Epithelial cell of esophagus (primary cell): ENCODE measurements at regions not wholly inside any gene's neighbourhood (a gene's known extent, or its start where the extent isn't known, plus 50 kb on each side); places are given as distances from the start of the nearest gene placed in this dataset.

Experiments used
- DNase-seq: peaks from one replicate; pipeline ENCODE4 v3.0.0; 2010; ENCODE audit warnings: low read depth
- H3K4me3 ChIP-seq: 2 replicates; pipeline ENCODE4 v1.5.1; 2011; ENCODE audit warnings: mild to moderate bottlenecking, low read length, control low read depth
- TF ChIP-seq, protein P1 (sequence below): IDR thresholded peaks from 2 replicates; pipeline ENCODE4 v1.5.1; 2011; ENCODE audit warnings: low read depth, mild to moderate bottlenecking, low read length, control low read depth, inconsistent platforms; ENCODE audit not compliant: insufficient read depth; ENCODE audit errors: missing control alignments

DNA sequence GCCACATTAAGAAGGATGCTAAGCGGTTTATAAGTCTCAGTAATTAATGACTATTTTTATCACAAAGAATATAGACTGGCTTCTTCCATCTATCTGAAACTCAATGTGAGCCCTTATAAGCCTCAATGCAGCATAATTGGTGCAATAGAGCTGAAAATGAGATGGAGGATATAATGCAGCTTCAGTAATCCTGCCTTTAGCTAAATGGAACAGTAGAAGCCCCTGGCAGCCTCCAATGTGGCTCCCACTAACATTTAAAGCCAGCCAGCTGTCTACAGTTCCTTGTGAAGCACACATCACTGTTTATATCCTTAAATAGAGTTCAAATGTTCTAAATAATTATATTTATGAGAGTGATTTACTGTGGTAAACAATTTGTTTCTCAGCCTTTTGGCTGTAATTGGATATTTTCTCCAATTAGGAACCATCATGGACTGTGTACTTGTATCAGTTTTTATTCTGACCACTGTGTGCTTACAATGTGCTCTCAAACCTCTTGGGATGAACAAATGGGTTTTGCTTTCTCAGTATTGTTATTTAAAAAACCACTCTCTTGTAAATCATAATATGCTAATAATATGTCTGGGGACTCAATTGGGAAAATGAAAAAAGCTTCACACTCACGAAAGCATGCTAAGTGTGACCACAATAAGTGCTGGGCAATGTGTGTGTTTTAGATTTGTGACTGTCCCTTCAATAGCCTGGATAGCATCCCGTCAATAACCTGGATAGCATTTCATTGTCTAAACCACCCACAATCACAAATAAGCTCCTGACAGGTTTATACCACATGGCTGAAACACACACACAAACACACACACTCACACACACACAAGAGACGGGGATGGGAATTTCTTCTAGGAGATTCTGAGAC is 366.6 kb downstream of the GBE1 start:
- no peak overlapping the region for H3K4me3 ChIP-seq
- DNase-seq, result no peak
- TF ChIP-seq, protein P1, sequence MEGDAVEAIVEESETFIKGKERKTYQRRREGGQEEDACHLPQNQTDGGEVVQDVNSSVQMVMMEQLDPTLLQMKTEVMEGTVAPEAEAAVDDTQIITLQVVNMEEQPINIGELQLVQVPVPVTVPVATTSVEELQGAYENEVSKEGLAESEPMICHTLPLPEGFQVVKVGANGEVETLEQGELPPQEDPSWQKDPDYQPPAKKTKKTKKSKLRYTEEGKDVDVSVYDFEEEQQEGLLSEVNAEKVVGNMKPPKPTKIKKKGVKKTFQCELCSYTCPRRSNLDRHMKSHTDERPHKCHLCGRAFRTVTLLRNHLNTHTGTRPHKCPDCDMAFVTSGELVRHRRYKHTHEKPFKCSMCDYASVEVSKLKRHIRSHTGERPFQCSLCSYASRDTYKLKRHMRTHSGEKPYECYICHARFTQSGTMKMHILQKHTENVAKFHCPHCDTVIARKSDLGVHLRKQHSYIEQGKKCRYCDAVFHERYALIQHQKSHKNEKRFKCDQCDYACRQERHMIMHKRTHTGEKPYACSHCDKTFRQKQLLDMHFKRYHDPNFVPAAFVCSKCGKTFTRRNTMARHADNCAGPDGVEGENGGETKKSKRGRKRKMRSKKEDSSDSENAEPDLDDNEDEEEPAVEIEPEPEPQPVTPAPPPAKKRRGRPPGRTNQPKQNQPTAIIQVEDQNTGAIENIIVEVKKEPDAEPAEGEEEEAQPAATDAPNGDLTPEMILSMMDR, result no peak

DNA sequence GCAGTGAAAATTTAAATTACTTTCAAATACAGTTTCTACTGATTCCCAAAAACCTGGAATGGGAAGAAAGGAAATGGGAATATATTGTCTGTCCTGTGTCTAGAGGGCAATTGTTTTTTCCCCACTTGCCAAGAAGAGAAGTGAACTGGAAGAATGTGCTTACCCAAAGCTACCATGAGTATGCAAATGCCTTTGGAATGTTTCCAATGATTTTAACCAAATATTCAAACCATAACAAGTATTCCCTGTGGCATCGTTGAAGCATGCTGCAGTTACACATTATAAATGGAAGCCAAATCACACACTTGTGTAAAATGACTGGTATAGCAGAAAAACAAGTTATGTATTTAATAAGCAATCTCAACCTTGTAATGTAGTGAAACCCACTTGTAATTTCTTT is 368.2 kb downstream of the GBE1 start:
- H3K4me3 ChIP-seq, result no peak overlapping the region
- DNase-seq, result no peak
- TF ChIP-seq, protein P1, result no peak

DNA sequence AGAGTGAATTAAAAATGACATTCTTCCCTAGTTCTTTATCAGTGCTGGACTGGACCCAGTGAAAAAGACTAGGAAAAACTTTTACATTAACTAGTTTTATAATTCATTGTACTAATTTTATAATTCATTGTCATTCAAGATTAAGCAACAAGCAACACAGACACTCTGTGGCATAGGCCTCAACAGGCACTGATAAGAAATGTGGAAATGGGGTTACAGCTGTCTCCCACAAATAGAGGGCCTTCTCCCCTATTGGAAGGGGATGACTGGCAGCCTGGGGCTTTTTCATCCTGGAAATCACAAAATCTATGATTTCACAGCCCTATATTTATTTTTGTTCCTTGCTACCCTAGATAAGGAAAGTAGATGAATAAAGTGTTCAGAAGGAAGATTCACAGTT is 370.6 kb downstream of the GBE1 start:
- no peak overlapping the region for H3K4me3 ChIP-seq
- DNase-seq, result no peak
- TF ChIP-seq, protein P1, result no peak

DNA sequence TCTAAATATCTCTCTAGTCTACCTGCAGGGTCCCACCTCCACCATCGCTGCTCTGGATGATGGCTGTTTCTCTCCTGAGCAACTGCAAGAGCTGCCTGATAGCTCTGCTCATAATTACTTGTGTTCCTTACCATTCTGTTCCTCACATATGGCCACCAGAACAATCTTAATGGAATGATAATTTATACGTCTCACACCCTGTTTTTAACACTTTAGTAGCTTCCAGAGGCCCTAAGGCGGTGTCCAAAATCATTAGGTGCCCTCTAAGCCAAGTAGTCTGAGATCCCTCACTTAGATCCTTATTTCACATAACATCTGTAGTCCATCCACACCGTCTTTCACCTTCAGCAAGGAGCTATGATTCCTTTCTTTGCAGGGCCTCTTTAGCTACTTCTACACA is 373.3 kb downstream of the GBE1 start:
- TF ChIP-seq, protein P1, result no peak
- no peak for DNase-seq
- no peak overlapping the region for H3K4me3 ChIP-seq

DNA sequence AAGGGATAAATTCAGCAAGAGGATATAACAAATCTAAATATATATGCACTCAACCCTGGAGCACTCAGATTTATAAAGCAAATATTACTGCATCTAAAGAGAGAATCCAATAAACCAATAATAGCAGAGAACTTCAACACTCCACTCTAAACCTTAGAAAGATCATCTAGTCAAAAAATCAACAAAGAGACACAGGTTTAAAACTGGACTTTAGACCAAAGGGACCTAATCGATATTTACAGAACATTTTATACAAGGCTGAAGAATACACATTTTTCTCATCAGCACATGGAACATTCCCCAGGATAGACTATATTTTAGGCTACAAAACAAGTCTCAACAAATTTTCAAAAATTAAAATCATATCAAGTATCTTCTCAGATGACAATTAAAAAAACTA is 379.0 kb downstream of the GBE1 start:
- DNase-seq, result no peak
- no peak overlapping the region for H3K4me3 ChIP-seq
- TF ChIP-seq, protein P1, result no peak

DNA sequence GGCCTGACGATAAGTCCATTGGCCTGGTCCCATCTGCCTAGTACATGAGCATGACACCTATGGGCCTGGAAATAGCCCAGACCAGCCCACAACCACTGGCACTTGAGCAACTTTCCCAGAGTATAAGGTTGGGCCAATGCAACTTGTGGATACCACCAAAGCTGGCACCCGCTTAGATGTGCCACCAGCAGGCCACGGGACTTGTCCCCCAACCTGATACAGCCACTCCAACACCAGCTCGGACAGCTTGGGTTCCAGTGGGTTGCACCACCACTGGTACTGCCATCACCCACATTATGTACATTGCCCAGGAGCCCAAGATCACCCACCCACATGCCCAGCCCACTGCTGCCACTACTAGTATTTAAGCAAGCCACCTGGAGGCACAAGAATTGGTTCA is 381.2 kb downstream of the GBE1 start:
- TF ChIP-seq, protein P1, result no peak
- H3K4me3 ChIP-seq, result no peak overlapping the region
- no peak for DNase-seq

DNA sequence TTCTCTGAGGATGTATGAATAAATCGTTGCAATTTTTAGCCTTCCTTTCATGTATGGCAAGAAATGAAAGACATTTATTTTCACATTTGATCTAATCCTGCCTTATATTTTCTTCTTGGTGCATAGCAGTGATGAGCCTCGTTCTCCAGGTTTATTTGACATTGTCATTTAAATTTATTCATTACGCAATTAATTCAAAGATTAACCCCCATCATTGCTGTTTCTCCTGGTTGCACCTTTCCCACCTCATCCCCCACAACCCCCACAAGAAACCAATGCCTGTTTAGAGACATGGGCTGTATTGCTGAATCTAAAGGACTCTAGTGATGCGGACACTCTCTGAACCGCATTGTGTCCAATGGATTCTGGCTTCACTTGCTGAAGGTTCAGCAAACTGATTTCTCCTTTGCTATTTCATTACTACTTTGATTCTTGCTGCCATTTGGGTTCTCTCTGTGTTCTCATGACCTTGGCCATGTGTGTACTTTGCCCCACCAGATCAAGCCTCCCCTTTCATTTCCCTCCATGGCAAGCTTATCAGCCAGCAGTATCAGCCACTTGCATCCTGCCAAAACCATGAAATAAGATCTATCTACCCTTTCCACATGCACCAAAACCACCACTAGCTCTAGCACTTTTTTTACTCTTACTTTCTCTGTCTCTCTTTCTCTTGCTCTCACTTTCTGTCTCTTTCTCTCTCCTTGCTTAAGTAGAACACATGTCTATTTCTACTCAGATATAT is 382.7 kb downstream of the GBE1 start:
- no peak overlapping the region for H3K4me3 ChIP-seq
- TF ChIP-seq, protein P1, result no peak
- DNase-seq, result no peak
